H1 (cell line): ENCODE measurements at regions not wholly inside any gene's neighbourhood (a gene's known extent, or its start where the extent isn't known, plus 50 kb on each side); places are given as distances from the start of the nearest gene placed in this dataset.

Source experiments
- CTCF ChIA-PET: fragments of 300-600 bp; sonication (Branson Sonifier 250); formaldehyde crosslinking; loops from one replicate; lab custom pipeline; 2021; ENCODE audit not compliant: partially characterized antibody; lab: Charles Lee
- POLR2A ChIA-PET: fragments of 300-600 bp; sonication (Branson Sonifier 250); formaldehyde crosslinking; loops from one replicate; lab custom pipeline; 2021; ENCODE audit warnings: inconsistent platforms; ENCODE audit not compliant: partially characterized antibody; lab: Charles Lee
- DNase-seq, 2 experiments: peaks; one replicate each; pipeline versions ENCODE4 v3.0.0 to v3.0.0-alpha.2; 2010 to 2022; ENCODE audit warnings: low spot score in 2 of 2, low read depth in 1 of 2, mixed read lengths in 1 of 2
- FAIRE-seq: peaks from 2 replicates; lab custom pipeline; 2011; peaks lifted over from hg19 to GRCh38; lab: Jason Lieb, UNC
- H2AFZ ChIP-seq: 2 replicates; pipeline ENCODE4 v1.8.1; 2012; ENCODE audit warnings: low read length, inconsistent platforms
- H2AK5ac ChIP-seq: 2 replicates; pipeline ENCODE4 v1.6.1; 2013; ENCODE audit warnings: low read depth, low read length
- H2BK120ac ChIP-seq: replicated peaks from 2 replicates; pipeline ENCODE3; 2013; ENCODE audit warnings: low read depth, low read length, inconsistent platforms
- H2BK12ac ChIP-seq: 2 replicates; pipeline ENCODE4 v1.6.1; 2013; ENCODE audit warnings: low read depth, low read length
- H2BK15ac ChIP-seq: 2 replicates; pipeline ENCODE4 v1.6.1; 2013; ENCODE audit warnings: low read length
- H2BK20ac ChIP-seq: 2 replicates; pipeline ENCODE4 v1.6.1; 2013; ENCODE audit warnings: low read length
- H2BK5ac ChIP-seq: 2 replicates; pipeline ENCODE4 v1.6.1; 2013; ENCODE audit warnings: low read depth, low read length
- H3K14ac ChIP-seq: 2 replicates; pipeline ENCODE4 v1.6.1; 2013; ENCODE audit warnings: inconsistent platforms; ENCODE audit not compliant: insufficient read length
- H3K18ac ChIP-seq: 2 replicates; pipeline ENCODE4 v1.6.1; 2013; ENCODE audit warnings: low read length; ENCODE audit errors: extremely low read depth
- H3K23ac ChIP-seq: 2 replicates; pipeline ENCODE4 v1.6.1; 2013; ENCODE audit warnings: inconsistent platforms; ENCODE audit not compliant: insufficient read length
- H3K23me2 ChIP-seq: 2 replicates; pipeline ENCODE4 v1.6.1; 2013; ENCODE audit warnings: low read depth, low read length
- H3K27ac ChIP-seq: 2 replicates; pipeline ENCODE4 v1.6.1; 2011; ENCODE audit warnings: low read depth, low read length, inconsistent platforms
- H3K27me3 ChIP-seq, 4 experiments: replicated peaks in 1 of 4; 1 replicate in 1 of 4; 2 replicates in 3 of 4; pipeline versions ENCODE4 v1.6.1 to v1.8.1; 2011 to 2013; ENCODE audit warnings: low read length in 3 of 4, mild to moderate bottlenecking in 3 of 4, inconsistent platforms in 2 of 4, mixed read lengths in 2 of 4, moderate library complexity in 1 of 4; ENCODE audit not compliant: control insufficient read depth in 3 of 4, insufficient read depth in 3 of 4; ENCODE audit errors: extremely low read depth in 1 of 4
- H3K36me3 ChIP-seq, 4 experiments: 2 replicates each; pipeline versions ENCODE4 v1.6.1 to v1.8.1; 2011 to 2013; ENCODE audit warnings: mild to moderate bottlenecking in 4 of 4, low read length in 3 of 4, moderate library complexity in 2 of 4, control low read depth in 1 of 4, inconsistent platforms in 1 of 4; ENCODE audit not compliant: insufficient read depth in 4 of 4, control insufficient read depth in 2 of 4
- H3K4ac ChIP-seq: replicated peaks from 2 replicates; pipeline ENCODE3; 2013; ENCODE audit warnings: low read length, low read depth, mixed read lengths, inconsistent platforms; ENCODE audit not compliant: insufficient read length
- H3K4me1 ChIP-seq, 4 experiments: replicated peaks in 1 of 4; 1 replicate in 1 of 4; 2 replicates in 3 of 4; pipeline versions ENCODE4 v1.6.1 to v1.8.1; 2011 to 2013; ENCODE audit warnings: low read length in 3 of 4, inconsistent platforms in 2 of 4, mixed read lengths in 1 of 4; ENCODE audit not compliant: insufficient read depth in 4 of 4, control insufficient read depth in 3 of 4
- H3K4me2 ChIP-seq, 2 experiments: 2 replicates each; pipeline versions ENCODE4 v1.6.1 to v1.8.1; 2011 to 2013; ENCODE audit warnings: low read depth in 2 of 2, low read length in 2 of 2, control low read depth in 1 of 2, inconsistent platforms in 1 of 2, mild to moderate bottlenecking in 1 of 2; ENCODE audit not compliant: insufficient read depth in 1 of 2
- H3K4me3 ChIP-seq, 4 experiments: fragments of 200-600, 300-600 bp in 1 of 4; sonication (generic), shearing (Covaris generic), sonication (Bioruptor Twin) in 1 of 4; 2 replicates each; pipeline versions ENCODE4 v1.5.1 to v1.8.1; 2011 to 2016; ENCODE audit warnings: low read length in 4 of 4, low read depth in 3 of 4, control low read depth in 2 of 4, inconsistent platforms in 2 of 4, mild to moderate bottlenecking in 2 of 4, mixed read lengths in 1 of 4, moderate library complexity in 1 of 4; ENCODE audit not compliant: insufficient read depth in 2 of 4; ENCODE audit errors: extremely low read depth in 1 of 4
- H3K56ac ChIP-seq: replicated peaks from 2 replicates; pipeline ENCODE3; 2013; ENCODE audit warnings: low read depth, mild to moderate bottlenecking, mixed read lengths, low read length, inconsistent platforms; ENCODE audit not compliant: insufficient read length
- H3K79me1 ChIP-seq: 2 replicates; pipeline ENCODE4 v1.6.1; 2013; ENCODE audit warnings: low read depth, low read length, control low read depth
- H3K79me2 ChIP-seq, 2 experiments: 2 replicates each; pipeline versions ENCODE4 v1.6.1 to v1.8.1; 2012 to 2013; ENCODE audit warnings: low read length in 2 of 2, mild to moderate bottlenecking in 2 of 2, inconsistent platforms in 1 of 2; ENCODE audit not compliant: insufficient read depth in 2 of 2, control insufficient read depth in 1 of 2
- H3K9ac ChIP-seq, 4 experiments: replicated peaks in 1 of 4; 1 replicate in 1 of 4; 2 replicates in 3 of 4; pipeline versions ENCODE4 v1.6.1 to v1.8.1; 2011 to 2013; ENCODE audit warnings: low read depth in 3 of 4, low read length in 3 of 4, control low read depth in 2 of 4, mild to moderate bottlenecking in 2 of 4, moderate library complexity in 2 of 4, inconsistent platforms in 1 of 4; ENCODE audit errors: extremely low read depth in 1 of 4
- H3K9me3 ChIP-seq, 2 experiments: 2 replicates each; pipeline versions ENCODE4 v1.6.1 to v1.8.1; 2012 to 2013; ENCODE audit warnings: mild to moderate bottlenecking in 2 of 2, moderate library complexity in 2 of 2, control low read depth in 1 of 2, inconsistent platforms in 1 of 2, low read depth in 1 of 2, low read length in 1 of 2, mixed read lengths in 1 of 2; ENCODE audit not compliant: insufficient read depth in 2 of 2
- H4K20me1 ChIP-seq, 2 experiments: replicated peaks in 1 of 2; 2 replicates each; pipeline versions ENCODE3 to v1.8.1; 2011 to 2013; ENCODE audit warnings: inconsistent platforms in 2 of 2, low read length in 2 of 2, mild to moderate bottlenecking in 1 of 2; ENCODE audit not compliant: insufficient read depth in 2 of 2, control insufficient read depth in 1 of 2
- H4K5ac ChIP-seq: 2 replicates; pipeline ENCODE4 v1.6.1; 2013; ENCODE audit warnings: low read length, low read depth, mixed read lengths, inconsistent platforms; ENCODE audit not compliant: insufficient read length
- H4K8ac ChIP-seq: 2 replicates; pipeline ENCODE4 v1.8.0; 2013; ENCODE audit warnings: mild to moderate bottlenecking, moderate library complexity, low read length, inconsistent platforms; ENCODE audit not compliant: insufficient read depth; ENCODE audit errors: extremely low read depth
- H4K91ac ChIP-seq: replicated peaks from 2 replicates; pipeline ENCODE3; 2013; ENCODE audit warnings: low read length, mixed read lengths, inconsistent platforms; ENCODE audit not compliant: insufficient read length
- EP300 ChIP-seq, 2 experiments: IDR thresholded peaks; 1 replicate in 1 of 2; 2 replicates in 1 of 2; pipeline ENCODE4 v1.6.1; 2011 to 2012; ENCODE audit warnings: low read depth in 2 of 2, low read length in 2 of 2, mild to moderate bottlenecking in 2 of 2, borderline replicate concordance in 1 of 2, inconsistent platforms in 1 of 2, moderate library complexity in 1 of 2
- GTF2F1 ChIP-seq: IDR thresholded peaks from 2 replicates; pipeline ENCODE4 v1.6.1; 2012; ENCODE audit warnings: low read depth, low read length, improper control_type of control experiment, borderline replicate concordance
- JUN ChIP-seq: IDR thresholded peaks from 2 replicates; pipeline ENCODE4 v1.6.1; 2011; ENCODE audit warnings: low read depth, mild to moderate bottlenecking, improper control_type of control experiment, low read length
- MAFK ChIP-seq: IDR thresholded peaks from 2 replicates; pipeline ENCODE4 v1.6.1; 2012; ENCODE audit warnings: low read depth, mild to moderate bottlenecking, improper control_type of control experiment, low read length
- MAX ChIP-seq: IDR thresholded peaks from 2 replicates; pipeline ENCODE4 v1.6.1; 2012; ENCODE audit warnings: inconsistent platforms
- RFX5 ChIP-seq: IDR thresholded peaks from 2 replicates; pipeline ENCODE4 v1.6.1; 2011; ENCODE audit warnings: low read depth, low read length, improper control_type of control experiment, borderline replicate concordance
- RXRA ChIP-seq: IDR thresholded peaks from 2 replicates; pipeline ENCODE4 v1.6.1; 2011; ENCODE audit warnings: low read depth, mild to moderate bottlenecking, low read length, moderate library complexity; ENCODE audit not compliant: insufficient read depth
- SIRT6 ChIP-seq: IDR thresholded peaks from one replicate; pipeline ENCODE4 v1.7.1; 2012; ENCODE audit warnings: low read length, inconsistent platforms
- TAF7 ChIP-seq: optimal IDR thresholded peaks from 2 replicates; pipeline ENCODE3; 2011; ENCODE audit warnings: low read depth, mild to moderate bottlenecking, inconsistent platforms, low read length, moderate library complexity, borderline replicate concordance

GRCh38 chr4:179272282-179272681 is 1830.0 kb upstream of the AGA start:
- H2AFZ ChIP-seq = no peak overlapping the region
- H2BK15ac ChIP-seq = no peak overlapping the region
- H3K36me3 ChIP-seq = no peaks in the 10 kb centered on the region
- no peak overlapping the region for H3K18ac ChIP-seq
- FAIRE-seq (no peak), DNase-seq (no peak)
- no peak overlapping the region for H2BK5ac ChIP-seq
- no peak overlapping the region for H3K4ac ChIP-seq
- H2BK12ac ChIP-seq = no peak overlapping the region
- H3K4me2 ChIP-seq = no peak overlapping the region
- H4K5ac ChIP-seq = no peak overlapping the region
- H3K79me2 ChIP-seq = no peaks in the 10 kb centered on the region
- H3K9me3 ChIP-seq = no peaks in the 10 kb centered on the region
- no peaks in the 10 kb centered on the region for H3K27me3 ChIP-seq
- ChIA-PET POLR2A (no interaction called here), CTCF (interaction anchor here (1.2 kb wide), 1 partner anchor 185 kb away, joined by 3 read pairs; no protein-coding TSS in a partner anchor)
- no peak overlapping the region for H3K4me3 ChIP-seq
- no peak overlapping the region for H3K23ac ChIP-seq
- H4K8ac ChIP-seq = no peak overlapping the region
- H4K20me1 ChIP-seq = no peaks in the 10 kb centered on the region
- H4K91ac ChIP-seq = no peak overlapping the region
- no peak for TF ChIP-seq SIRT6
- TF ChIP-seq EP300 (IDR thresholded peaks at IDR 0.05; ENCODE audit: borderline replicate concordance in 1 of 2, low read depth in 2 of 2, low read length in 2 of 2) = no peak
- no peak for TF ChIP-seq GTF2F1
- no peak for TF ChIP-seq RFX5
- no peak for TF ChIP-seq RXRA
- no peak for TF ChIP-seq JUN
- no peak for TF ChIP-seq TAF7
- no peak for TF ChIP-seq MAX
- TF ChIP-seq MAFK = no peak
- no peak overlapping the region for H3K9ac ChIP-seq
- H3K14ac ChIP-seq = no peak overlapping the region
- H3K27ac ChIP-seq = no peak overlapping the region
- no peak overlapping the region for H3K56ac ChIP-seq
- no peak overlapping the region for H2BK120ac ChIP-seq
- H3K79me1 ChIP-seq = no peaks in the 10 kb centered on the region
- H3K4me1 ChIP-seq = peaks cover 0 to 8% (median 4%) of the 10 kb centered on the region in 4 experiments; a peak in 3 of 7 replicates
- no peak overlapping the region for H2BK20ac ChIP-seq
- no peaks in the 10 kb centered on the region for H3K23me2 ChIP-seq
- H2AK5ac ChIP-seq = no peak overlapping the region
